Fibroblast of lung (primary cell): ENCODE measurements at regions not wholly inside any gene's neighbourhood (a gene's known extent, or its start where the extent isn't known, plus 50 kb on each side); places are given as distances from the start of the nearest gene placed in this dataset.

Experiments used
- EZH2 ChIP-seq: IDR thresholded peaks from 2 replicates; pipeline ENCODE4 v1.5.1; 2012; ENCODE audit warnings: low read length, control low read depth, mild to moderate bottlenecking; ENCODE audit errors: missing control alignments
- TF ChIP-seq, protein P1 (sequence below), 2 donors: IDR thresholded peaks in 1 of 2; conservative IDR thresholded peaks in 1 of 2; 1 replicate in 1 of 2; 2 replicates in 1 of 2; pipeline ENCODE4 v1.5.1; 2011 to 2012; ENCODE audit warnings: low read length in 2 of 2, control low read depth in 1 of 2, inconsistent platforms in 1 of 2, low read depth in 1 of 2, mild to moderate bottlenecking in 1 of 2

DNA sequence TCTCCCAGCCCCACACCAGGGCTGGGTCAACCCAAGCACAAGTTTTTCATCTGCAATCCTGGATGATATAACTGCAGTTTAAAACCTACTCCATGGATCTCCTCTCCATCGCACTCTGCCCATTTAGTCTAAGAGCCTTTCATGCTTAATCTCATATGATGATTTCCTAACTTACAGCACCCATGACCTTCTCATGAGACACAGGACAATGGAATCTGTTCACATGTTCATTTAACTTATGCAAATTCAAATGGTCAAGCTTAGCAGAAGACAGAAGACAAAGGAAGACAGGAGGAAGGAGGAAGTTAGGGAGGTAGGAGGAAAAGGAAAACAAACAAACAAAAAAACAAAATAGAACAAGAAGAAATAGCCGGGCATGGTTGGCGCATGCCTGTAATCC, 64.6 kb upstream of the PNMA1 start:
- TF ChIP-seq, protein P1, sequence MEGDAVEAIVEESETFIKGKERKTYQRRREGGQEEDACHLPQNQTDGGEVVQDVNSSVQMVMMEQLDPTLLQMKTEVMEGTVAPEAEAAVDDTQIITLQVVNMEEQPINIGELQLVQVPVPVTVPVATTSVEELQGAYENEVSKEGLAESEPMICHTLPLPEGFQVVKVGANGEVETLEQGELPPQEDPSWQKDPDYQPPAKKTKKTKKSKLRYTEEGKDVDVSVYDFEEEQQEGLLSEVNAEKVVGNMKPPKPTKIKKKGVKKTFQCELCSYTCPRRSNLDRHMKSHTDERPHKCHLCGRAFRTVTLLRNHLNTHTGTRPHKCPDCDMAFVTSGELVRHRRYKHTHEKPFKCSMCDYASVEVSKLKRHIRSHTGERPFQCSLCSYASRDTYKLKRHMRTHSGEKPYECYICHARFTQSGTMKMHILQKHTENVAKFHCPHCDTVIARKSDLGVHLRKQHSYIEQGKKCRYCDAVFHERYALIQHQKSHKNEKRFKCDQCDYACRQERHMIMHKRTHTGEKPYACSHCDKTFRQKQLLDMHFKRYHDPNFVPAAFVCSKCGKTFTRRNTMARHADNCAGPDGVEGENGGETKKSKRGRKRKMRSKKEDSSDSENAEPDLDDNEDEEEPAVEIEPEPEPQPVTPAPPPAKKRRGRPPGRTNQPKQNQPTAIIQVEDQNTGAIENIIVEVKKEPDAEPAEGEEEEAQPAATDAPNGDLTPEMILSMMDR (conservative IDR thresholded peaks at IDR 0.05 in 1 of 2, IDR thresholded peaks at IDR 0.05 in 1 of 2; ENCODE audit: low read depth in 1 of 2, low read length in 2 of 2), result no peak
- no peak for TF ChIP-seq EZH2
